GM23338 (cell line): ENCODE measurements at regions not wholly inside any gene's neighbourhood (a gene's known extent, or its start where the extent isn't known, plus 50 kb on each side); places are given as distances from the start of the nearest gene placed in this dataset.

Experiments
- ATAC-seq: fragments of 200-7000 bp; cut with Tn5 transposase; 3 replicates; pipeline ENCODE4 v1.9.1; 2020
- DNase-seq: peaks from one replicate; pipeline ENCODE4 v3.0.0-alpha.2; 2015; ENCODE audit warnings: low spot score
- H2AFZ ChIP-seq: fragments of 200-600 bp; sonication (generic); 2 replicates; pipeline ENCODE4 v1.8.0; 2016; ENCODE audit warnings: antibody characterized with exemption, mild to moderate bottlenecking, moderate library complexity
- H3F3A ChIP-seq: fragments of 200-600 bp; sonication (generic); replicated peaks from 2 replicates; pipeline ENCODE4 v1.8.0; 2017; ENCODE audit warnings: antibody characterized with exemption, mixed run types, low read depth
- H3K27ac ChIP-seq: fragments of 200-600 bp; sonication (generic); 2 replicates; pipeline ENCODE4 v1.6.1; 2016; ENCODE audit warnings: low read depth
- H3K27me3 ChIP-seq: fragments of 200-600 bp; sonication (generic); 2 replicates; pipeline ENCODE4 v1.8.0; 2016; ENCODE audit warnings: mild to moderate bottlenecking, mixed run types, moderate library complexity; ENCODE audit not compliant: insufficient read depth
- H3K36me3 ChIP-seq: fragments of 200-600 bp; sonication (generic); 2 replicates; pipeline ENCODE4 v1.8.0; 2016; ENCODE audit warnings: mild to moderate bottlenecking; ENCODE audit not compliant: insufficient read depth
- H3K4me1 ChIP-seq: fragments of 200-600 bp; sonication (generic); 2 replicates; pipeline ENCODE4 v1.8.0; 2016; ENCODE audit warnings: mild to moderate bottlenecking, moderate library complexity; ENCODE audit not compliant: insufficient read depth
- H3K4me2 ChIP-seq: fragments of 200-600 bp; sonication (generic); 2 replicates; pipeline ENCODE4 v1.7.1; 2017; ENCODE audit warnings: mixed run types
- H3K4me3 ChIP-seq: fragments of 200-600 bp; sonication (generic); 2 replicates; pipeline ENCODE4 v1.6.1; 2016; ENCODE audit warnings: mixed run types
- H3K79me2 ChIP-seq: fragments of 200-600 bp; sonication (generic); replicated peaks from 2 replicates; pipeline ENCODE4 v1.8.0; 2017; ENCODE audit warnings: mild to moderate bottlenecking; ENCODE audit not compliant: insufficient read depth
- H3K9me2 ChIP-seq: fragments of 200-600 bp; sonication (generic); 2 replicates; pipeline ENCODE4 v1.8.0; 2017; ENCODE audit not compliant: insufficient read depth
- H4K20me1 ChIP-seq: fragments of 200-600 bp; sonication (generic); replicated peaks from 2 replicates; pipeline ENCODE4 v1.8.0; 2017; ENCODE audit warnings: mild to moderate bottlenecking; ENCODE audit not compliant: insufficient read depth
- H3K27ac Mint-ChIP-seq: 2 replicates; pipeline ENCODE4 v1.8.0; 2020; ENCODE audit warnings: inconsistent platforms, mild to moderate bottlenecking, moderate library complexity, mixed read lengths
- H3K27me3 Mint-ChIP-seq: 3 replicates; pipeline ENCODE4 v1.8.0; 2022; ENCODE audit warnings: low read depth, mild to moderate bottlenecking, moderate library complexity, mixed read lengths, inconsistent platforms; ENCODE audit not compliant: insufficient read depth, poor library complexity
- H3K36me3 Mint-ChIP-seq: 3 replicates; pipeline ENCODE4 v1.8.0; 2021; ENCODE audit warnings: low read depth, mild to moderate bottlenecking, inconsistent platforms, moderate library complexity, mixed read lengths
- H3K4me1 Mint-ChIP-seq: 3 replicates; pipeline ENCODE4 v1.8.0; 2020; ENCODE audit warnings: mild to moderate bottlenecking, inconsistent platforms, mixed read lengths
- H3K4me3 Mint-ChIP-seq: 3 replicates; pipeline ENCODE4 v1.8.0; 2021; ENCODE audit warnings: moderate library complexity, mild to moderate bottlenecking, inconsistent platforms, mixed read lengths
- H3K9me3 Mint-ChIP-seq: 3 replicates; pipeline ENCODE4 v1.8.0; 2020; ENCODE audit warnings: moderate library complexity, mild to moderate bottlenecking, inconsistent platforms, mixed read lengths
- CREB1 ChIP-seq: fragments of 250-450 bp; sonication (Bioruptor Pico); IDR thresholded peaks from 2 replicates; pipeline ENCODE4 v1.5.0; 2020; ENCODE audit warnings: low read depth, mild to moderate bottlenecking, moderate library complexity
- ETS1 ChIP-seq: IDR thresholded peaks from 2 replicates; pipeline ENCODE4 v1.6.1; 2016; ENCODE audit warnings: antibody characterized with exemption
- EZH2 ChIP-seq: fragments of 200-600 bp; sonication (generic); IDR thresholded peaks from one replicate; pipeline ENCODE4 v1.8.0; 2017; ENCODE audit warnings: antibody characterized with exemption, mild to moderate bottlenecking, low read depth; ENCODE audit not compliant: unreplicated experiment
- JUNB ChIP-seq: IDR thresholded peaks from one replicate; pipeline ENCODE4 v1.6.1; 2016; ENCODE audit warnings: antibody characterized with exemption; ENCODE audit not compliant: unreplicated experiment
- NANOG ChIP-seq: IDR thresholded peaks from 2 replicates; pipeline ENCODE4 v1.6.1; 2016; ENCODE audit warnings: antibody characterized with exemption, borderline replicate concordance
- POLR2AphosphoS5 ChIP-seq: IDR thresholded peaks from 2 replicates; pipeline ENCODE4 v1.6.1; 2016; ENCODE audit warnings: antibody characterized with exemption, low read depth
- STAT1 ChIP-seq: IDR thresholded peaks from one replicate; pipeline ENCODE4 v1.6.1; 2016; ENCODE audit warnings: antibody characterized with exemption; ENCODE audit not compliant: unreplicated experiment
- ZNF114 ChIP-seq: fragments of 250-450 bp; sonication (Bioruptor Pico); IDR thresholded peaks from 2 replicates; pipeline ENCODE4 v1.5.0; 2020; ENCODE audit warnings: mild to moderate bottlenecking, moderate library complexity
- ZNF331 ChIP-seq: fragments of 250-450 bp; sonication (Bioruptor Pico); IDR thresholded peaks from 2 replicates; pipeline ENCODE4 v1.5.0; 2020; ENCODE audit warnings: low read depth, mild to moderate bottlenecking, moderate library complexity
- ZNF462 ChIP-seq: fragments of 250-450 bp; sonication (Bioruptor Pico); IDR thresholded peaks from 2 replicates; pipeline ENCODE4 v1.5.0; 2020; ENCODE audit warnings: mild to moderate bottlenecking, moderate library complexity
- TF ChIP-seq, protein P1 (sequence below), 2 experiments: fragments of 200-600 bp in 1 of 2; sonication (generic) in 1 of 2; conservative IDR thresholded peaks; 2 replicates each; pipeline versions ENCODE4 v1.5.1 to v1.6.1; 2016 to 2017; ENCODE audit warnings: antibody characterized with exemption in 2 of 2, low read depth in 2 of 2, mild to moderate bottlenecking in 2 of 2, moderate library complexity in 1 of 2

DNA sequence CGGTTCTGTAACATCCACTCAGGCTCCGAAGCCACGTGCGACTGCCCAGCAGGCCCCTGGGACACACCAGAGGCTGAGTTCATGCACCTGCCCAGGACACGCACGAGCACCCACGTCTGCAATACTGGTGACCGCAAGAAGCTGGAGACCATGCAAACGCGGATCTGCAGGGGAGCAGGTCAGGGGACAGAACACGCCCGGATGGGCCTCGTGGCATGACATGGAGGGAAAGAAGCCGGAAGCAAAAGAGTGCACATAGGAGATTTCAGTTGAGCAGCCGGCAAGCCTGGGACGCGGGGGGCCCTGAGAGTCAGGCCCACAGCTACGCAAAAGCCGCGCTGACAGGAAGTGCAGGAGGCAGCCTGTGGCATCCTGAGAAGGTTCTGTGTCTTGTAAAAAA, 73.7 kb downstream of the FOXL3 start:
- H3F3A ChIP-seq, result no peaks in the 10 kb centered on the region
- DNase-seq (no peak), ATAC-seq (no peak)
- H3K27ac Mint-ChIP-seq, result no peak overlapping the region
- no peak overlapping the region for H3K4me3 Mint-ChIP-seq
- no peaks in the 10 kb centered on the region for H3K36me3 ChIP-seq
- no peaks in the 10 kb centered on the region for H3K9me2 ChIP-seq
- TF ChIP-seq, protein P1, sequence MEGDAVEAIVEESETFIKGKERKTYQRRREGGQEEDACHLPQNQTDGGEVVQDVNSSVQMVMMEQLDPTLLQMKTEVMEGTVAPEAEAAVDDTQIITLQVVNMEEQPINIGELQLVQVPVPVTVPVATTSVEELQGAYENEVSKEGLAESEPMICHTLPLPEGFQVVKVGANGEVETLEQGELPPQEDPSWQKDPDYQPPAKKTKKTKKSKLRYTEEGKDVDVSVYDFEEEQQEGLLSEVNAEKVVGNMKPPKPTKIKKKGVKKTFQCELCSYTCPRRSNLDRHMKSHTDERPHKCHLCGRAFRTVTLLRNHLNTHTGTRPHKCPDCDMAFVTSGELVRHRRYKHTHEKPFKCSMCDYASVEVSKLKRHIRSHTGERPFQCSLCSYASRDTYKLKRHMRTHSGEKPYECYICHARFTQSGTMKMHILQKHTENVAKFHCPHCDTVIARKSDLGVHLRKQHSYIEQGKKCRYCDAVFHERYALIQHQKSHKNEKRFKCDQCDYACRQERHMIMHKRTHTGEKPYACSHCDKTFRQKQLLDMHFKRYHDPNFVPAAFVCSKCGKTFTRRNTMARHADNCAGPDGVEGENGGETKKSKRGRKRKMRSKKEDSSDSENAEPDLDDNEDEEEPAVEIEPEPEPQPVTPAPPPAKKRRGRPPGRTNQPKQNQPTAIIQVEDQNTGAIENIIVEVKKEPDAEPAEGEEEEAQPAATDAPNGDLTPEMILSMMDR (conservative IDR thresholded peaks at IDR 0.05; ENCODE audit: low read depth in 2 of 2), result no peak
- TF ChIP-seq JUNB, result no peak
- TF ChIP-seq CREB1 (CRISPR knock-in tag), result no peak
- no peak for TF ChIP-seq ETS1
- no peak for TF ChIP-seq EZH2
- no peak for TF ChIP-seq NANOG
- TF ChIP-seq ZNF114 (CRISPR knock-in tag), result no peak
- TF ChIP-seq ZNF331 (CRISPR knock-in tag), result no peak
- TF ChIP-seq ZNF462 (CRISPR knock-in tag), result no peak
- TF ChIP-seq STAT1, result no peak
- no peak for TF ChIP-seq POLR2AphosphoS5
- peaks cover 3% of the 10 kb centered on the region; the same call in 2 of the 3 replicates for H3K36me3 Mint-ChIP-seq
- no peaks in the 10 kb centered on the region for H4K20me1 ChIP-seq
- H3K4me3 ChIP-seq, result no peak overlapping the region
- peaks cover 31% of the 10 kb centered on the region for H3K4me1 Mint-ChIP-seq
- no peak overlapping the region for H2AFZ ChIP-seq
- no peaks in the 10 kb centered on the region for H3K79me2 ChIP-seq
- H3K9me3 Mint-ChIP-seq, result no peaks in the 10 kb centered on the region
- 0 out of 2 replicates have a peak, but pooled peaks cover 4% of the 10 kb centered on the region for H3K4me1 ChIP-seq
- H3K27me3 Mint-ChIP-seq, result no peaks in the 10 kb centered on the region
- H3K4me2 ChIP-seq, result no peak overlapping the region
- no peak overlapping the region for H3K27ac ChIP-seq
- H3K27me3 ChIP-seq, result no peaks in the 10 kb centered on the region
